ENCODE measurements at regions not wholly inside any gene's neighbourhood (a gene's known extent, or its start where the extent isn't known, plus 50 kb on each side); places are given as distances from the start of the nearest gene placed in this dataset.

GRCh38 chr7:41252957-41253356, 449.9 kb downstream of the INHBA start:
- no peaks in the 10 kb centered on the region for H3K4me1 ChIP-seq
- no peak for DNase-seq
- intact Hi-C loops (cut with DNase I; ENCODE audit: low total_unique reads), result no loop called here
- TF ChIP-seq POLR2A (IDR thresholded peaks at IDR 0.05) (no peak), CTCF (IDR thresholded peaks at IDR 0.05) (no peak)
- no peaks in the 10 kb centered on the region for H3K27me3 ChIP-seq
- H3K9me3 ChIP-seq, result no peaks in the 10 kb centered on the region
- no peak overlapping the region for H3K4me3 ChIP-seq
- H3K27ac ChIP-seq, result no peak overlapping the region
- no peaks in the 10 kb centered on the region for H3K36me3 ChIP-seq

GRCh38 chr7:41252551-41252950, 450.3 kb downstream of the INHBA start:
- intact Hi-C loops (cut with DNase I; ENCODE audit: low total_unique reads), result no loop called here
- H3K4me3 ChIP-seq, result no peak overlapping the region
- H3K36me3 ChIP-seq, result no peaks in the 10 kb centered on the region
- no peaks in the 10 kb centered on the region for H3K27me3 ChIP-seq
- no peaks in the 10 kb centered on the region for H3K4me1 ChIP-seq
- H3K27ac ChIP-seq, result no peak overlapping the region
- TF ChIP-seq CTCF (IDR thresholded peaks at IDR 0.05) (no peak), POLR2A (IDR thresholded peaks at IDR 0.05) (no peak)
- no peak for DNase-seq
- H3K9me3 ChIP-seq, result no peaks in the 10 kb centered on the region

GRCh38 chr7:41247143-41247865, 455.6 kb downstream of the INHBA start:
- H3K36me3 ChIP-seq, result no peaks in the 10 kb centered on the region
- intact Hi-C loops (cut with DNase I; ENCODE audit: low total_unique reads), result no loop called here
- no peak overlapping the region for H3K27ac ChIP-seq
- H3K9me3 ChIP-seq, result no peaks in the 10 kb centered on the region
- H3K4me1 ChIP-seq, result no peaks in the 10 kb centered on the region
- DNase-seq, result no peak
- H3K4me3 ChIP-seq, result no peak overlapping the region
- TF ChIP-seq POLR2A (IDR thresholded peaks at IDR 0.05) (no peak), CTCF (IDR thresholded peaks at IDR 0.05) (no peak)
- H3K27me3 ChIP-seq, result no peaks in the 10 kb centered on the region

GRCh38 chr7:41245916-41246315, 457.0 kb downstream of the INHBA start:
- intact Hi-C loops (cut with DNase I; ENCODE audit: low total_unique reads), result no loop called here
- Histone ChIP-seq H3K27me3 (no peaks in the 10 kb centered on the region), H3K27ac (no peak overlapping the region), H3K9me3 (no peaks in the 10 kb centered on the region), H3K4me3 (no peak overlapping the region), H3K4me1 (no peaks in the 10 kb centered on the region), H3K36me3 (no peaks in the 10 kb centered on the region)
- DNase-seq, result no peak
- TF ChIP-seq CTCF (IDR thresholded peaks at IDR 0.05), result no peak
- no peak for TF ChIP-seq POLR2A (IDR thresholded peaks at IDR 0.05)

- TF ChIP-seq POLR2A (IDR thresholded peaks at IDR 0.05) (no peak), CTCF (IDR thresholded peaks at IDR 0.05) (no peak)
- no peak overlapping the region for H3K27ac ChIP-seq
- intact Hi-C loops (cut with DNase I; ENCODE audit: low total_unique reads), result no loop called here
Observed at GRCh38 chr7:41244246-41244645, 458.6 kb downstream of the INHBA start.

More at GRCh38 chr7:41244246-41244645, 458.6 kb downstream of the INHBA start:
- Histone ChIP-seq H3K9me3 (no peaks in the 10 kb centered on the region), H3K36me3 (no peaks in the 10 kb centered on the region), H3K4me1 (no peaks in the 10 kb centered on the region), H3K27me3 (no peaks in the 10 kb centered on the region), H3K4me3 (no peak overlapping the region)
- DNase-seq, result no peak
